Sigmoid colon (tissue), 6 donors: ENCODE measurements at regions not wholly inside any gene's neighbourhood (a gene's known extent, or its start where the extent isn't known, plus 50 kb on each side); places are given as distances from the start of the nearest gene placed in this dataset.
A peak's percentile ranks its signal among the peaks of the same experiment; 100 is the strongest.

Experiments used
- DNase-seq: peaks from one replicate; pipeline ENCODE4 v3.0.0-alpha.2; 2019
- H3K27ac ChIP-seq, 4 donors: fragments of 200-600 bp; sonication (generic); one replicate each; pipeline ENCODE4 v1.5.1; 2016 to 2019; ENCODE audit warnings: mild to moderate bottlenecking in 1 of 4
- H3K27me3 ChIP-seq, 3 donors: fragments of 200-600 bp; sonication (generic); one replicate each; pipeline ENCODE4 v1.5.1; 2019; ENCODE audit warnings: mild to moderate bottlenecking in 1 of 3
- H3K36me3 ChIP-seq, 4 donors: fragments of 200-600 bp; sonication (generic); one replicate each; pipeline ENCODE4 v1.5.1; 2016 to 2019
- H3K4me1 ChIP-seq, 4 donors: fragments of 200-600 bp; sonication (generic); one replicate each; pipeline ENCODE4 v1.5.1; 2017 to 2019
- H3K4me3 ChIP-seq, 4 donors: fragments of 200-600 bp; sonication (generic); one replicate each; pipeline ENCODE4 v1.5.1; 2017 to 2019; ENCODE audit warnings: mild to moderate bottlenecking in 2 of 4, moderate library complexity in 1 of 4
- H3K9me3 ChIP-seq, 4 donors: fragments of 200-600 bp in 3 of 4; sonication (generic) in 3 of 4; one replicate each; pipeline versions ENCODE4 v1.5.1 to v1.6.1; 2013 to 2019
- EP300 ChIP-seq, 4 donors: sonication (generic); formaldehyde crosslinking; IDR thresholded peaks; one replicate each; pipeline ENCODE4 v1.6.1; 2017; ENCODE audit warnings: antibody characterized with exemption in 4 of 4
- POLR2A ChIP-seq, 2 donors: fragments of 450-650 bp; IDR thresholded peaks; one replicate each; pipeline ENCODE4 v1.6.1; 2016; ENCODE audit warnings: antibody characterized with exemption in 2 of 2, mild to moderate bottlenecking in 2 of 2, moderate library complexity in 2 of 2
- POLR2AphosphoS5 ChIP-seq, 4 donors: sonication (generic); formaldehyde crosslinking; IDR thresholded peaks; one replicate each; pipeline ENCODE4 v1.6.1; 2017; ENCODE audit warnings: antibody characterized with exemption in 4 of 4
- WGBS, 2 donors: extraction: QIAGEN DNeasy Blood & Tissue Kit; methylation state at CpG; one replicate each; pipeline ENCODE4 v1.1.7; 2013; 5-methylcytosine and 5-hydroxymethylcytosine counted together
- intact Hi-C: fragments of 100-400 bp; cut with DNase I; formaldehyde crosslinking; loops from one replicate; pipeline ENCODE4 v1.15.1; 2023
- TF ChIP-seq, protein P1 (sequence below), 4 experiments: fragments of 450-650 bp in 3 of 4; fragments of 200-600 bp in 1 of 4; IDR thresholded peaks; one replicate each; pipeline ENCODE4 v1.5.1; 2016 to 2019; ENCODE audit warnings: antibody characterized with exemption in 4 of 4, mild to moderate bottlenecking in 3 of 4, moderate library complexity in 2 of 4
- donor health status: healthy with polysubstance abuse.
- donor health status: healthy.

GRCh38 chr5:72692651-72693442, 123.6 kb upstream of the TNPO1 start:
- H3K27ac ChIP-seq = peak overlapping the region in 2 of 4 donors; percentile 36 to 44
- WGBS, 2 donors = 67 to 75% methylated on average over 9 of the region's 9 CpGs
- H3K36me3 ChIP-seq = no peaks in the 10 kb centered on the region
- peak in 2 of 4 donors; percentile 5 to 57 for TF ChIP-seq EP300 (IDR thresholded peaks at IDR 0.05)
- peak; percentile 81 to 92 (median 82) for TF ChIP-seq POLR2AphosphoS5 (IDR thresholded peaks at IDR 0.05)
- no peak for TF ChIP-seq POLR2A (IDR thresholded peaks at IDR 0.05)
- TF ChIP-seq, protein P1, sequence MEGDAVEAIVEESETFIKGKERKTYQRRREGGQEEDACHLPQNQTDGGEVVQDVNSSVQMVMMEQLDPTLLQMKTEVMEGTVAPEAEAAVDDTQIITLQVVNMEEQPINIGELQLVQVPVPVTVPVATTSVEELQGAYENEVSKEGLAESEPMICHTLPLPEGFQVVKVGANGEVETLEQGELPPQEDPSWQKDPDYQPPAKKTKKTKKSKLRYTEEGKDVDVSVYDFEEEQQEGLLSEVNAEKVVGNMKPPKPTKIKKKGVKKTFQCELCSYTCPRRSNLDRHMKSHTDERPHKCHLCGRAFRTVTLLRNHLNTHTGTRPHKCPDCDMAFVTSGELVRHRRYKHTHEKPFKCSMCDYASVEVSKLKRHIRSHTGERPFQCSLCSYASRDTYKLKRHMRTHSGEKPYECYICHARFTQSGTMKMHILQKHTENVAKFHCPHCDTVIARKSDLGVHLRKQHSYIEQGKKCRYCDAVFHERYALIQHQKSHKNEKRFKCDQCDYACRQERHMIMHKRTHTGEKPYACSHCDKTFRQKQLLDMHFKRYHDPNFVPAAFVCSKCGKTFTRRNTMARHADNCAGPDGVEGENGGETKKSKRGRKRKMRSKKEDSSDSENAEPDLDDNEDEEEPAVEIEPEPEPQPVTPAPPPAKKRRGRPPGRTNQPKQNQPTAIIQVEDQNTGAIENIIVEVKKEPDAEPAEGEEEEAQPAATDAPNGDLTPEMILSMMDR (IDR thresholded peaks at IDR 0.05) = no peak
- H3K27me3 ChIP-seq = no peaks in the 10 kb centered on the region
- H3K4me1 ChIP-seq = peaks cover 0 to 24% (median 23%) of the 10 kb centered on the region in 4 donors
- no peak for DNase-seq
- intact Hi-C loops = loop anchor here (1.0 to 5.0 kb wide), 4 partner anchors 45 to 126 kb away; no protein-coding TSS in a partner anchor
- H3K9me3 ChIP-seq = no peaks in the 10 kb centered on the region
- no peak overlapping the region for H3K4me3 ChIP-seq

GRCh38 chr5:72692231-72692637, 124.2 kb upstream of the TNPO1 start:
- intact Hi-C loops = loop anchor here (1.0 to 5.0 kb wide), 4 partner anchors 44 to 127 kb away; no protein-coding TSS in a partner anchor
- Histone ChIP-seq H3K4me1 (peaks cover 0 to 24% (median 23%) of the 10 kb centered on the region in 4 donors), H3K27me3 (no peaks in the 10 kb centered on the region), H3K9me3 (no peaks in the 10 kb centered on the region), H3K27ac (peak overlapping the region in 2 of 4 donors; percentile 36 to 44), H3K4me3 (no peak overlapping the region), H3K36me3 (no peaks in the 10 kb centered on the region)
- 50 to 62% methylated on average over 4 of the region's 4 CpGs for WGBS, 2 donors
- TF ChIP-seq POLR2A (IDR thresholded peaks at IDR 0.05) = no peak
- TF ChIP-seq, protein P1 (IDR thresholded peaks at IDR 0.05) = no peak
- TF ChIP-seq POLR2AphosphoS5 (IDR thresholded peaks at IDR 0.05) = peak in 3 of 4 donors; percentile 17 to 27 (median 26)
- DNase-seq = no peak

DNA sequence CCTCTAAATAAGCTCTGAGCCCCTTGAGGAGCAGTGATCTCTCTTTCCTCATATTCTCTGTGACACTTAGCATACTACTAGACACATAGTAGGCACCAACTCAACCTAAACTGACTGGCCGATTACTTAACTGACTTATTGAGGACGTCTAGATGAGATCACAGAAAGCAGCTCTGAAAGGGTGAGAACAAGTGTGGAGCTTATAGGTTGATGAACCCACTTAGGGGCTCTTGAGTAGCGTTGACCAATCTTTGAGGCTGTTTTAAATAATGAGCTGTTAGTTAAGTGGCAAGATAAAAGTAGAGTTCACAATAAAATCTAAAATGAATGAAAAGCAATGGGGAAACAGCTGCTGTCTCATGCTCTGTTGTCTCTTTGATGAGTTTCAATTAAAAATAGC, 124.7 kb upstream of the TNPO1 start:
- WGBS, 2 donors = 69 to 71% methylated on average over 3 of the region's 3 CpGs
- DNase-seq = no peak
- TF ChIP-seq EP300 (IDR thresholded peaks at IDR 0.05) = no peak
- TF ChIP-seq POLR2A (IDR thresholded peaks at IDR 0.05) = no peak
- TF ChIP-seq, protein P1 (IDR thresholded peaks at IDR 0.05) = no peak
- no peak for TF ChIP-seq POLR2AphosphoS5 (IDR thresholded peaks at IDR 0.05)
- Histone ChIP-seq H3K9me3 (no peaks in the 10 kb centered on the region), H3K36me3 (no peaks in the 10 kb centered on the region), H3K27ac (peak overlapping the region in 2 of 4 donors; percentile 29 to 36), H3K4me3 (no peak overlapping the region), H3K27me3 (no peaks in the 10 kb centered on the region), H3K4me1 (peaks cover 0 to 24% (median 23%) of the 10 kb centered on the region in 4 donors)
- intact Hi-C loops = loop anchor here (1.0 to 5.0 kb wide), 4 partner anchors 43 to 127 kb away; no protein-coding TSS in a partner anchor

DNA sequence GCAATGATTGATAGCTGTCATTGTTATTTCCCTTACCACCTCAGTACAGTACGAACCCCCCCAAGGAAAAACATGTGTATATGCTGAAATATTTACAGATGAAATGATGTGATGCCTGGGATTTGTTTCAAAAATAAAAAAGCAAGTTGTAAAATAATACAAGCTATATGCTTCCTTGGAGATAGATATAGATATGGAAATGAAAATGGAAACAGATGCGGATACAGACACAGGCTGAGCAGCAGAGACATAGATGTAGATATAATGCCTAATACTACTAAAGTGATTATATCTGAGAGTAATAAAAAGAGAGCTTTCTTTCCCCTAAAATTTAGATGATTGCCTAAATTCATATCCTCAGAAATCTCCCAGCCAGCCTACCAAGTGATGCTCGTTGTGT, 127.5 kb upstream of the TNPO1 start:
- no peaks in the 10 kb centered on the region for H3K9me3 ChIP-seq
- no peak overlapping the region for H3K27ac ChIP-seq
- H3K27me3 ChIP-seq = no peaks in the 10 kb centered on the region
- no peak for DNase-seq
- 88 to 91% methylated on average over 3 of the region's 3 CpGs for WGBS, 2 donors
- intact Hi-C loops = no loop called here
- H3K4me3 ChIP-seq = no peak overlapping the region
- H3K36me3 ChIP-seq = no peaks in the 10 kb centered on the region
- peaks cover 0 to 24% (median 23%) of the 10 kb centered on the region in 4 donors for H3K4me1 ChIP-seq
- TF ChIP-seq EP300 (IDR thresholded peaks at IDR 0.05) (no peak), POLR2AphosphoS5 (IDR thresholded peaks at IDR 0.05) (no peak), POLR2A (IDR thresholded peaks at IDR 0.05) (no peak)
- TF ChIP-seq, protein P1 (IDR thresholded peaks at IDR 0.05) = no peak
